Loucy (cell line): ENCODE measurements at regions not wholly inside any gene's neighbourhood (a gene's known extent, or its start where the extent isn't known, plus 50 kb on each side); places are given as distances from the start of the nearest gene placed in this dataset.

ENCODE experiments used
- CTCF ChIP-seq: fragments of 200-600 bp; sonication (generic); conservative IDR thresholded peaks from 2 replicates; pipeline ENCODE4 v1.5.1; 2014; ENCODE audit warnings: mild to moderate bottlenecking, antibody characterized with exemption, low read length
- EZH2phosphoT487 ChIP-seq: fragments of 200-600 bp; IDR thresholded peaks from 2 replicates; pipeline ENCODE4 v1.6.1; 2018; ENCODE audit warnings: antibody characterized with exemption, mild to moderate bottlenecking, moderate library complexity, borderline replicate concordance

DNA sequence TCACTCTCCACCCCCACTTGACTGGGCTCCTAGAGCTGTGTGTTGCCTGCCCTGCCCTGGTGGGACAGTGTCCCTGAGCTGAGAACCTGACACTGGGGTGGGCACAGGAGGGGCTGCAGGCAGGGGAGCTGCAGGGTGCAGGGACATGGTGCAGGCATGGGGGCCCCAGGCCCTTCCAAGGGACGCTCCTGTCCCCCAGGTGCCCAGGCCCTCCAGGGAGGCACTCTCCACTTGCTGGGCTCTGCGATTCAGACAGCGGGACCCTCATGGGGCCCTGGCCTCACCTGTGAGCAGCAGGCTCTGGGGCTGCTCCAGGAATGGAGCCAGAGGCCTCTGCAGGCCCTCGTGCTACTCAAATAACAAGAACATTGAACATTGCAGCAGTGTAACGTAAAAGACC lies 89.4 kb downstream of the BARX1 start:
- TF ChIP-seq CTCF (no peak), EZH2phosphoT487 (no peak)
